H9 (cell line): ENCODE measurements at regions not wholly inside any gene's neighbourhood (a gene's known extent, or its start where the extent isn't known, plus 50 kb on each side); places are given as distances from the start of the nearest gene placed in this dataset.

Experiments
- DNase-seq: peaks from one replicate; pipeline ENCODE4 v3.0.0-alpha.2; 2017
- H2AFZ ChIP-seq: one replicate; pipeline ENCODE4 v1.6.1; 2013; ENCODE audit warnings: mild to moderate bottlenecking, low read length, control low read depth, moderate library complexity
- H2AK5ac ChIP-seq: 2 replicates; pipeline ENCODE4 v1.6.1; 2013; ENCODE audit warnings: low read length, control low read depth, mixed read lengths; ENCODE audit not compliant: insufficient read length
- H2BK120ac ChIP-seq: one replicate; pipeline ENCODE4 v1.6.1; 2013; ENCODE audit warnings: low read depth, mild to moderate bottlenecking, low read length, control low read depth, inconsistent platforms; ENCODE audit not compliant: poor library complexity, severe bottlenecking
- H2BK12ac ChIP-seq: 2 replicates; pipeline ENCODE4 v1.6.1; 2013; ENCODE audit warnings: low read length, control low read depth, mixed read lengths, low read depth; ENCODE audit not compliant: insufficient read length
- H2BK15ac ChIP-seq: 2 replicates; pipeline ENCODE4 v1.6.1; 2013; ENCODE audit warnings: low read depth, low read length, control low read depth
- H2BK20ac ChIP-seq: one replicate; pipeline ENCODE4 v1.6.1; 2013; ENCODE audit warnings: low read depth, mild to moderate bottlenecking, low read length, control low read depth, inconsistent platforms; ENCODE audit not compliant: poor library complexity, severe bottlenecking
- H2BK5ac ChIP-seq: 2 replicates; pipeline ENCODE4 v1.6.1; 2013; ENCODE audit warnings: low read length, control low read depth, mixed read lengths; ENCODE audit not compliant: insufficient read length
- H3K14ac ChIP-seq: 2 replicates; pipeline ENCODE4 v1.6.1; 2013; ENCODE audit warnings: low read length, control low read depth; ENCODE audit not compliant: insufficient read depth
- H3K18ac ChIP-seq: 2 replicates; pipeline ENCODE4 v1.6.1; 2013; ENCODE audit warnings: low read depth, mild to moderate bottlenecking, mixed read lengths, low read length, control low read depth; ENCODE audit not compliant: insufficient read length
- H3K23ac ChIP-seq: 2 replicates; pipeline ENCODE4 v1.6.1; 2013; ENCODE audit warnings: low read length, control low read depth, mixed read lengths, low read depth; ENCODE audit not compliant: insufficient read length
- H3K23me2 ChIP-seq: 2 replicates; pipeline ENCODE4 v1.6.1; 2013; ENCODE audit warnings: low read depth, mild to moderate bottlenecking, mixed read lengths, low read length, control low read depth; ENCODE audit not compliant: insufficient read length, poor library complexity, severe bottlenecking
- H3K27ac ChIP-seq: 2 replicates; pipeline ENCODE4 v1.5.1; 2013; ENCODE audit warnings: low read length, control low read depth, mixed read lengths, low read depth; ENCODE audit not compliant: insufficient read length
- H3K27me3 ChIP-seq: 2 replicates; pipeline ENCODE4 v1.6.1; 2013; ENCODE audit warnings: low read length, control low read depth, inconsistent platforms; ENCODE audit not compliant: insufficient read depth
- H3K4ac ChIP-seq: 2 replicates; pipeline ENCODE4 v1.6.1; 2013; ENCODE audit warnings: low read depth, mild to moderate bottlenecking, control low read depth, inconsistent platforms, low read length, moderate library complexity
- H3K4me1 ChIP-seq: 2 replicates; pipeline ENCODE4 v1.6.1; 2013; ENCODE audit warnings: low read length, control low read depth, inconsistent platforms; ENCODE audit not compliant: insufficient read depth
- H3K4me2 ChIP-seq: 2 replicates; pipeline ENCODE4 v1.6.1; 2013; ENCODE audit warnings: low read length, control low read depth, mixed read lengths; ENCODE audit not compliant: insufficient read length, insufficient read depth
- H3K56ac ChIP-seq: 2 replicates; pipeline ENCODE4 v1.6.1; 2013; ENCODE audit warnings: low read depth, mild to moderate bottlenecking, mixed read lengths, low read length, control low read depth; ENCODE audit not compliant: insufficient read length
- H3K79me1 ChIP-seq: 2 replicates; pipeline ENCODE4 v1.6.1; 2013; ENCODE audit warnings: low read depth, mild to moderate bottlenecking, moderate library complexity, low read length, control low read depth, inconsistent platforms; ENCODE audit not compliant: insufficient read depth, poor library complexity, severe bottlenecking
- H3K79me2 ChIP-seq: 2 replicates; pipeline ENCODE4 v1.6.1; 2013; ENCODE audit warnings: low read length, control low read depth, inconsistent platforms; ENCODE audit not compliant: insufficient read depth
- H3K9ac ChIP-seq: 2 replicates; pipeline ENCODE4 v1.6.1; 2013; ENCODE audit warnings: low read length, control low read depth, mixed read lengths; ENCODE audit not compliant: insufficient read length; ENCODE audit errors: extremely low read depth
- H3K9me3 ChIP-seq: one replicate; pipeline ENCODE4 v1.6.1; 2013; ENCODE audit warnings: low read depth, low read length, inconsistent platforms; ENCODE audit not compliant: control insufficient read depth
- H3T11ph ChIP-seq: one replicate; pipeline ENCODE4 v1.6.1; 2013; ENCODE audit warnings: mild to moderate bottlenecking, low read length, control low read depth, inconsistent platforms
- H4K20me1 ChIP-seq: one replicate; pipeline ENCODE4 v1.6.1; 2013; ENCODE audit not compliant: control insufficient read depth, insufficient read length, insufficient read depth
- H4K5ac ChIP-seq: 2 replicates; pipeline ENCODE4 v1.6.1; 2013; ENCODE audit warnings: low read depth, mild to moderate bottlenecking, mixed read lengths, low read length, control low read depth; ENCODE audit not compliant: insufficient read length
- H4K8ac ChIP-seq: replicated peaks from 2 replicates; pipeline ENCODE4 v1.6.1; 2013; ENCODE audit warnings: low read length, control low read depth, mixed read lengths, low read depth; ENCODE audit not compliant: insufficient read length
- H4K91ac ChIP-seq: 2 replicates; pipeline ENCODE4 v1.6.1; 2013; ENCODE audit warnings: low read depth, mild to moderate bottlenecking, moderate library complexity, mixed read lengths, low read length, control low read depth; ENCODE audit not compliant: insufficient read length
- H3K27ac Mint-ChIP-seq, 3 experiments: 2 replicates in 2 of 3; 3 replicates in 1 of 3; pipeline ENCODE4 v1.8.0; 2020 to 2021; ENCODE audit warnings: mixed read lengths in 3 of 3, mild to moderate bottlenecking in 1 of 3, moderate library complexity in 1 of 3
- H3K27me3 Mint-ChIP-seq: 2 replicates; pipeline ENCODE4 v1.8.0; 2021; ENCODE audit warnings: low read depth, mild to moderate bottlenecking, moderate library complexity, mixed read lengths
- H3K36me3 Mint-ChIP-seq, 3 experiments: 2 replicates in 2 of 3; 3 replicates in 1 of 3; pipeline ENCODE4 v1.8.0; 2020 to 2021; ENCODE audit warnings: low read depth in 3 of 3, mixed read lengths in 3 of 3; ENCODE audit not compliant: insufficient read depth in 1 of 3
- H3K4me1 Mint-ChIP-seq, 2 experiments: 2 replicates each; pipeline ENCODE4 v1.8.0; 2020; ENCODE audit warnings: mixed read lengths in 2 of 2
- H3K4me3 Mint-ChIP-seq, 2 experiments: 2 replicates in 1 of 2; 3 replicates in 1 of 2; pipeline ENCODE4 v1.8.0; 2020 to 2021; ENCODE audit warnings: mild to moderate bottlenecking in 2 of 2, mixed read lengths in 2 of 2, moderate library complexity in 1 of 2
- H3K9me3 Mint-ChIP-seq, 2 experiments: 2 replicates in 1 of 2; 3 replicates in 1 of 2; pipeline ENCODE4 v1.8.0; 2020; ENCODE audit warnings: mild to moderate bottlenecking in 2 of 2, mixed read lengths in 2 of 2, moderate library complexity in 1 of 2
- CTCF ChIP-seq: fragments of 200-600 bp; sonication (generic); conservative IDR thresholded peaks from 3 replicates; pipeline ENCODE4 v1.8.0; 2021; ENCODE audit warnings: antibody characterized with exemption, mild to moderate bottlenecking
- WGBS: extraction: QIAGEN DNeasy Blood & Tissue Kit; methylation state at CpG from one replicate; pipeline ENCODE4 v1.1.7; 2013; ENCODE audit warnings: missing lambda C conversion rate, low lambda C conversion rate, mixed read lengths; ENCODE audit not compliant: insufficient read length; ENCODE audit errors: extremely low coverage; 5-methylcytosine and 5-hydroxymethylcytosine counted together

GRCh38 chr3:67075295-67075694 is 77.2 kb downstream of the KBTBD8 start:
- no peak for DNase-seq
- peaks cover 10 to 11% of the 10 kb centered on the region in 2 experiments for H3K4me1 Mint-ChIP-seq
- Histone ChIP-seq H2BK12ac (no peak overlapping the region), H3K79me1 (no peaks in the 10 kb centered on the region), H3K4ac (no peak overlapping the region), H3K14ac (no peak overlapping the region), H3K27me3 (no peaks in the 10 kb centered on the region), H3K23me2 (no peaks in the 10 kb centered on the region), H2BK120ac (no peak overlapping the region), H2BK20ac (no peak overlapping the region), H3K9ac (no peak overlapping the region), H4K20me1 (no peaks in the 10 kb centered on the region), H2AK5ac (no peak overlapping the region), H3K23ac (no peak overlapping the region), H4K91ac (no peak overlapping the region), H2BK15ac (no peak overlapping the region), H3T11ph (no peak overlapping the region), H4K5ac (no peak overlapping the region), H2AFZ (no peak overlapping the region), H3K9me3 (no peaks in the 10 kb centered on the region), H3K18ac (no peak overlapping the region), H4K8ac (no peak overlapping the region), H3K4me1 (no peaks in the 10 kb centered on the region), H3K27ac (no peak overlapping the region), H2BK5ac (no peak overlapping the region), H3K56ac (no peak overlapping the region), H3K79me2 (no peaks in the 10 kb centered on the region), H3K4me2 (no peak overlapping the region)
- no peaks in the 10 kb centered on the region for H3K36me3 Mint-ChIP-seq
- no peak overlapping the region for H3K27ac Mint-ChIP-seq
- no peaks in the 10 kb centered on the region for H3K27me3 Mint-ChIP-seq
- H3K9me3 Mint-ChIP-seq: no peaks in the 10 kb centered on the region
- H3K4me3 Mint-ChIP-seq: no peak overlapping the region
- no CpG with 5 or more reads among the region's 2 CpGs for WGBS
- no peak for TF ChIP-seq CTCF
